Keratinocyte (primary cell): ENCODE measurements at regions not wholly inside any gene's neighbourhood (a gene's known extent, or its start where the extent isn't known, plus 50 kb on each side); places are given as distances from the start of the nearest gene placed in this dataset.

Experiments used
- DNase-seq: peaks from one replicate; pipeline ENCODE4 v3.0.0-alpha.2; 2011; ENCODE audit warnings: low read depth, missing footprints, low spot score
- FAIRE-seq: peaks from 2 replicates; lab custom pipeline; 2011; peaks lifted over from hg19 to GRCh38; lab: Jason Lieb, UNC
- H2AFZ ChIP-seq: 2 replicates; pipeline ENCODE4 v1.6.0; 2012; ENCODE audit warnings: low read length, control low read depth, inconsistent platforms; ENCODE audit not compliant: control insufficient read depth
- H3K27ac ChIP-seq: 2 replicates; pipeline ENCODE4 v1.5.1; 2011; ENCODE audit warnings: low read length; ENCODE audit not compliant: control insufficient read depth, insufficient read depth
- H3K27me3 ChIP-seq: 3 replicates; pipeline ENCODE4 v1.6.0; 2011; ENCODE audit warnings: low read length; ENCODE audit not compliant: control insufficient read depth, insufficient read depth; ENCODE audit errors: extremely low read depth
- H3K36me3 ChIP-seq, 2 experiments: 2 replicates in 1 of 2; 3 replicates in 1 of 2; pipeline ENCODE4 v1.5.1; 2011; ENCODE audit warnings: low read length in 2 of 2, mild to moderate bottlenecking in 1 of 2; ENCODE audit not compliant: control insufficient read depth in 2 of 2, insufficient read depth in 2 of 2; ENCODE audit errors: extremely low read depth in 1 of 2
- H3K4me1 ChIP-seq: 3 replicates; pipeline ENCODE4 v1.5.1; 2011; ENCODE audit warnings: low read length; ENCODE audit not compliant: control insufficient read depth, insufficient read depth; ENCODE audit errors: extremely low read depth
- H3K4me2 ChIP-seq: 3 replicates; pipeline ENCODE4 v1.6.0; 2011; ENCODE audit warnings: low read depth, low read length; ENCODE audit not compliant: control insufficient read depth, insufficient read depth; ENCODE audit errors: extremely low read depth
- H3K4me3 ChIP-seq, 3 experiments: fragments of 200-600 bp in 1 of 3; sonication (generic) in 1 of 3; 2 replicates in 2 of 3; 3 replicates in 1 of 3; pipeline ENCODE4 v1.5.1; 2011 to 2016; ENCODE audit warnings: low read length in 3 of 3, mild to moderate bottlenecking in 3 of 3, control low read depth in 2 of 3, inconsistent platforms in 1 of 3, low read depth in 1 of 3, mixed read lengths in 1 of 3, mixed run types in 1 of 3, moderate library complexity in 1 of 3; ENCODE audit not compliant: control insufficient read depth in 2 of 3, insufficient read depth in 2 of 3; ENCODE audit errors: extremely low read depth in 1 of 3
- H3K79me2 ChIP-seq: 2 replicates; pipeline ENCODE4 v1.6.0; 2012; ENCODE audit warnings: low read length; ENCODE audit not compliant: control insufficient read depth, insufficient read depth
- H3K9ac ChIP-seq: 3 replicates; pipeline ENCODE4 v1.6.0; 2011; ENCODE audit warnings: low read length; ENCODE audit not compliant: control insufficient read depth, insufficient read depth; ENCODE audit errors: extremely low read depth
- H3K9me1 ChIP-seq: 3 replicates; pipeline ENCODE4 v1.6.0; 2011; ENCODE audit warnings: low read length; ENCODE audit not compliant: control insufficient read depth, insufficient read depth; ENCODE audit errors: extremely low read depth
- H3K9me3 ChIP-seq: 2 replicates; pipeline ENCODE4 v1.5.1; 2012; ENCODE audit warnings: low read depth, low read length; ENCODE audit not compliant: control insufficient read depth
- H4K20me1 ChIP-seq: 3 replicates; pipeline ENCODE4 v1.6.0; 2011; ENCODE audit warnings: low read length; ENCODE audit not compliant: control insufficient read depth, insufficient read depth; ENCODE audit errors: extremely low read depth
- CTCF ChIP-seq, 3 experiments: IDR thresholded peaks in 1 of 3; conservative IDR thresholded peaks in 1 of 3; optimal IDR thresholded peaks in 1 of 3; 2 replicates in 2 of 3; 3 replicates in 1 of 3; pipeline versions ENCODE3 to v1.5.1; 2011; ENCODE audit warnings: low read length in 3 of 3, mild to moderate bottlenecking in 3 of 3, moderate library complexity in 2 of 3, control low read depth in 1 of 3, inconsistent platforms in 1 of 3; ENCODE audit not compliant: insufficient read depth in 2 of 3; ENCODE audit errors: extremely low read depth in 1 of 3
- EZH2 ChIP-seq: IDR thresholded peaks from one replicate; pipeline ENCODE4 v1.6.1; 2012; ENCODE audit warnings: inconsistent platforms, mild to moderate bottlenecking, low read length, moderate library complexity
- dilution Hi-C: fragments of 300-500 bp; cut with MboI; formaldehyde crosslinking; loops from one replicate; pipeline ENCODE4 v1.7.0; 2020; ENCODE audit warnings: low sequenced_read_pairs; ENCODE audit not compliant: extremely low pct_ligation_motif_present

GRCh38 chr3:106745344-106746168, 631.7 kb upstream of the CCDC54 start:
- H3K36me3 ChIP-seq, result no peaks in the 10 kb centered on the region
- H3K4me2 ChIP-seq, result peak overlapping the region; percentile 30
- peak; percentile 49 for FAIRE-seq
- no peak for TF ChIP-seq CTCF (optimal IDR thresholded peaks at IDR 0.05 in 1 of 3, IDR thresholded peaks at IDR 0.05 in 1 of 3, conservative IDR thresholded peaks at IDR 0.05 in 1 of 3; ENCODE audit: extremely low read depth in 1 of 3, insufficient read depth in 2 of 3, low read length in 3 of 3)
- TF ChIP-seq EZH2, result no peak
- H3K9me1 ChIP-seq, result no peaks in the 10 kb centered on the region
- H3K79me2 ChIP-seq, result no peaks in the 10 kb centered on the region
- dilution Hi-C loops, result no loop called here
- H3K9me3 ChIP-seq, result no peaks in the 10 kb centered on the region
- no peaks in the 10 kb centered on the region for H4K20me1 ChIP-seq
- H3K4me1 ChIP-seq, result peaks cover 8% of the 10 kb centered on the region
- H2AFZ ChIP-seq, result peak overlapping the region; percentile 32
- H3K4me3 ChIP-seq, result no peak overlapping the region
- no peaks in the 10 kb centered on the region for H3K27me3 ChIP-seq
- no peak for DNase-seq
- no peak overlapping the region for H3K27ac ChIP-seq
- H3K9ac ChIP-seq, result no peak overlapping the region

GRCh38 chr3:106746286-106746685, 631.0 kb upstream of the CCDC54 start:
- Histone ChIP-seq H3K4me2 (no peak overlapping the region), H3K36me3 (no peaks in the 10 kb centered on the region), H2AFZ (peak overlapping the region; percentile 32), H3K9me3 (no peaks in the 10 kb centered on the region), H4K20me1 (no peaks in the 10 kb centered on the region), H3K4me3 (no peak overlapping the region), H3K79me2 (no peaks in the 10 kb centered on the region), H3K27me3 (no peaks in the 10 kb centered on the region), H3K9me1 (no peaks in the 10 kb centered on the region), H3K27ac (no peak overlapping the region), H3K4me1 (peaks cover 8% of the 10 kb centered on the region), H3K9ac (no peak overlapping the region)
- DNase-seq, result no peak
- no peak for FAIRE-seq
- no peak for TF ChIP-seq EZH2
- TF ChIP-seq CTCF (optimal IDR thresholded peaks at IDR 0.05 in 1 of 3, IDR thresholded peaks at IDR 0.05 in 1 of 3, conservative IDR thresholded peaks at IDR 0.05 in 1 of 3; ENCODE audit: extremely low read depth in 1 of 3, insufficient read depth in 2 of 3, low read length in 3 of 3), result no peak
- dilution Hi-C loops, result no loop called here
